Astrocyte (in vitro differentiated cells and primary cell): ENCODE measurements at regions not wholly inside any gene's neighbourhood (a gene's known extent, or its start where the extent isn't known, plus 50 kb on each side); places are given as distances from the start of the nearest gene placed in this dataset.

Experiments used
- DNase-seq: peaks from one replicate; pipeline ENCODE4 v3.0.0-alpha.2; 2010; ENCODE audit warnings: low read depth
- FAIRE-seq: peaks from 2 replicates; lab custom pipeline; 2011; peaks lifted over from hg19 to GRCh38; lab: Jason Lieb, UNC
- H2AFZ ChIP-seq: 2 replicates; pipeline ENCODE4 v1.6.0; 2012; ENCODE audit warnings: low read depth, low read length, inconsistent platforms
- H3K27ac ChIP-seq: 2 replicates; pipeline ENCODE4 v1.5.1; 2011; ENCODE audit warnings: low read depth, low read length, inconsistent platforms
- H3K27me3 ChIP-seq: 2 replicates; pipeline ENCODE4 v1.6.0; 2011; ENCODE audit warnings: low read length, inconsistent platforms; ENCODE audit not compliant: insufficient read depth
- H3K36me3 ChIP-seq: 2 replicates; pipeline ENCODE4 v1.5.1; 2011; ENCODE audit warnings: low read length, inconsistent platforms; ENCODE audit not compliant: insufficient read depth
- H3K4me1 ChIP-seq: 2 replicates; pipeline ENCODE4 v1.5.1; 2011; ENCODE audit warnings: low read length, inconsistent platforms; ENCODE audit not compliant: insufficient read depth
- H3K4me2 ChIP-seq: 2 replicates; pipeline ENCODE4 v1.6.0; 2012; ENCODE audit warnings: low read length, inconsistent platforms
- H3K4me3 ChIP-seq: 2 replicates; pipeline ENCODE4 v1.5.1; 2011; ENCODE audit warnings: low read depth, mild to moderate bottlenecking, low read length, inconsistent platforms; ENCODE audit not compliant: insufficient read depth
- H3K79me2 ChIP-seq: 2 replicates; pipeline ENCODE4 v1.6.0; 2012; ENCODE audit warnings: mild to moderate bottlenecking, low read length, inconsistent platforms; ENCODE audit not compliant: insufficient read depth
- H3K9ac ChIP-seq: 2 replicates; pipeline ENCODE4 v1.6.0; 2012; ENCODE audit warnings: mild to moderate bottlenecking, low read length, inconsistent platforms
- H3K9me3 ChIP-seq: 2 replicates; pipeline ENCODE4 v1.5.1; 2012; ENCODE audit warnings: low read depth, mild to moderate bottlenecking, low read length, inconsistent platforms; ENCODE audit not compliant: insufficient read depth
- H4K20me1 ChIP-seq: 2 replicates; pipeline ENCODE4 v1.6.0; 2012; ENCODE audit warnings: low read length, inconsistent platforms; ENCODE audit not compliant: insufficient read depth
- H3K27ac Mint-ChIP-seq: one replicate; pipeline ENCODE4 v1.8.0; 2021; ENCODE audit warnings: mild to moderate bottlenecking, mixed read lengths; ENCODE audit not compliant: unreplicated experiment
- H3K27me3 Mint-ChIP-seq: one replicate; pipeline ENCODE4 v1.8.0; 2021; ENCODE audit warnings: low read depth, mixed read lengths; ENCODE audit not compliant: unreplicated experiment
- H3K36me3 Mint-ChIP-seq: one replicate; pipeline ENCODE4 v1.8.0; 2021; ENCODE audit warnings: low read depth, mixed read lengths; ENCODE audit not compliant: unreplicated experiment
- H3K4me1 Mint-ChIP-seq: one replicate; pipeline ENCODE4 v1.8.0; 2021; ENCODE audit warnings: low read depth, mixed read lengths; ENCODE audit not compliant: unreplicated experiment
- H3K4me3 Mint-ChIP-seq: one replicate; pipeline ENCODE4 v1.8.0; 2021; ENCODE audit warnings: mild to moderate bottlenecking, moderate library complexity, mixed read lengths; ENCODE audit not compliant: unreplicated experiment
- H3K9me3 Mint-ChIP-seq: one replicate; pipeline ENCODE4 v1.8.0; 2021; ENCODE audit warnings: mild to moderate bottlenecking, mixed read lengths; ENCODE audit not compliant: unreplicated experiment
- EZH2 ChIP-seq: IDR thresholded peaks from 2 replicates; pipeline ENCODE4 v1.6.1; 2012; ENCODE audit warnings: mild to moderate bottlenecking, low read length, inconsistent platforms; ENCODE audit not compliant: insufficient read depth
- TF ChIP-seq, protein P1 (sequence below): IDR thresholded peaks from 2 replicates; pipeline ENCODE4 v1.5.1; 2011; ENCODE audit warnings: low read depth, mild to moderate bottlenecking, inconsistent platforms, low read length, moderate library complexity; ENCODE audit not compliant: insufficient read depth

DNA sequence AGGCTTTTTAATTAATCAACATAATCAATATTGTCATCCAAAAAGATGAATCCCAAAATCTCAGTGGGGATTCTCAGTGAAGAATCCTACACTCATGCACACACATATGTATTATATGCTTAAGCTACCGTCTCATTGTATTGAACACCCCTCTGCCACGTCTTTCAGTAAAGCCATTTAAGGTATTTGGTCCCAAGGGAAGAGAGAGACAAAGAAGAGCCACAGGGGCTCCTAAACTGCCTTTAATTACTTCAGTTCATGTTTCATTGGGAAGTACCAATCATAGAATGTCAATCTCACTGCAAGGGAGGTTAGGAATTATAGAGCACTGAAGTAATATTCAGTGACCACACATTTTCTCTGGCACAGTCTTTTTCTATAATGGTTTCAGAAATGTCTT lies 388.6 kb upstream of the NEGR1 start:
- H3K27ac Mint-ChIP-seq: no peak overlapping the region
- Histone ChIP-seq H3K27me3 (no peaks in the 10 kb centered on the region), H3K36me3 (no peaks in the 10 kb centered on the region), H3K79me2 (no peaks in the 10 kb centered on the region), H3K4me2 (no peak overlapping the region), H3K9me3 (no peaks in the 10 kb centered on the region), H3K27ac (no peak overlapping the region), H3K4me1 (no peaks in the 10 kb centered on the region), H3K9ac (no peak overlapping the region), H4K20me1 (no peaks in the 10 kb centered on the region), H2AFZ (no peak overlapping the region), H3K4me3 (no peak overlapping the region)
- no peak overlapping the region for H3K4me3 Mint-ChIP-seq
- no peak for DNase-seq
- no peaks in the 10 kb centered on the region for H3K9me3 Mint-ChIP-seq
- no peak for FAIRE-seq
- H3K4me1 Mint-ChIP-seq: no peaks in the 10 kb centered on the region
- H3K27me3 Mint-ChIP-seq: no peaks in the 10 kb centered on the region
- TF ChIP-seq EZH2: no peak
- TF ChIP-seq, protein P1, sequence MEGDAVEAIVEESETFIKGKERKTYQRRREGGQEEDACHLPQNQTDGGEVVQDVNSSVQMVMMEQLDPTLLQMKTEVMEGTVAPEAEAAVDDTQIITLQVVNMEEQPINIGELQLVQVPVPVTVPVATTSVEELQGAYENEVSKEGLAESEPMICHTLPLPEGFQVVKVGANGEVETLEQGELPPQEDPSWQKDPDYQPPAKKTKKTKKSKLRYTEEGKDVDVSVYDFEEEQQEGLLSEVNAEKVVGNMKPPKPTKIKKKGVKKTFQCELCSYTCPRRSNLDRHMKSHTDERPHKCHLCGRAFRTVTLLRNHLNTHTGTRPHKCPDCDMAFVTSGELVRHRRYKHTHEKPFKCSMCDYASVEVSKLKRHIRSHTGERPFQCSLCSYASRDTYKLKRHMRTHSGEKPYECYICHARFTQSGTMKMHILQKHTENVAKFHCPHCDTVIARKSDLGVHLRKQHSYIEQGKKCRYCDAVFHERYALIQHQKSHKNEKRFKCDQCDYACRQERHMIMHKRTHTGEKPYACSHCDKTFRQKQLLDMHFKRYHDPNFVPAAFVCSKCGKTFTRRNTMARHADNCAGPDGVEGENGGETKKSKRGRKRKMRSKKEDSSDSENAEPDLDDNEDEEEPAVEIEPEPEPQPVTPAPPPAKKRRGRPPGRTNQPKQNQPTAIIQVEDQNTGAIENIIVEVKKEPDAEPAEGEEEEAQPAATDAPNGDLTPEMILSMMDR: no peak
- no peaks in the 10 kb centered on the region for H3K36me3 Mint-ChIP-seq

DNA sequence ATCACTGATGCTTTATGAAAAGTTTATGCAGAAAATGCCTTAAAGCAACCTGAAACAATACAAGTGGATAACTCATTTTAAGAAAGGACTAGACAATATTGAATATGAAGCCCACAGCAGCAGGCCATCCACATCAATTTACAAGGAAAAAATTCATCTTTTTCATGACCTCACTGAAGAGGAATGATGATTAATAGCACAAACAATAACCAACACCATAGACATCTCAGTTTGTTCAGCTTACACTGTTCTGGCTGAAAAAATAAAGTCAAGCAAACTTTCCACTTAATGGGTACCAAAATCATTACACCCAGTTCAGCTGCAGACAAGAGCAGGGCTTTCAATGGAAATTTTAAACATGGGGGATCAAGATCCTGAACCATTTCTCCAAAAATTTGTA lies 380.6 kb upstream of the NEGR1 start:
- H3K36me3 ChIP-seq: no peaks in the 10 kb centered on the region
- H3K4me3 Mint-ChIP-seq: no peak overlapping the region
- H3K4me1 Mint-ChIP-seq: peaks cover 4% of the 10 kb centered on the region
- H3K27me3 ChIP-seq: peaks cover 2% of the 10 kb centered on the region
- no peaks in the 10 kb centered on the region for H3K27me3 Mint-ChIP-seq
- no peak overlapping the region for H3K4me2 ChIP-seq
- H3K79me2 ChIP-seq: no peaks in the 10 kb centered on the region
- no peaks in the 10 kb centered on the region for H3K9me3 Mint-ChIP-seq
- H3K36me3 Mint-ChIP-seq: no peaks in the 10 kb centered on the region
- H3K4me3 ChIP-seq: no peak overlapping the region
- no peaks in the 10 kb centered on the region for H4K20me1 ChIP-seq
- no peak overlapping the region for H3K9ac ChIP-seq
- FAIRE-seq: no peak
- no peak overlapping the region for H3K27ac ChIP-seq
- no peaks in the 10 kb centered on the region for H3K9me3 ChIP-seq
- H3K4me1 ChIP-seq: no peaks in the 10 kb centered on the region
- TF ChIP-seq, protein P1: no peak
- no peak for TF ChIP-seq EZH2
- no peak for DNase-seq
- H3K27ac Mint-ChIP-seq: no peak overlapping the region
- no peak overlapping the region for H2AFZ ChIP-seq

DNA sequence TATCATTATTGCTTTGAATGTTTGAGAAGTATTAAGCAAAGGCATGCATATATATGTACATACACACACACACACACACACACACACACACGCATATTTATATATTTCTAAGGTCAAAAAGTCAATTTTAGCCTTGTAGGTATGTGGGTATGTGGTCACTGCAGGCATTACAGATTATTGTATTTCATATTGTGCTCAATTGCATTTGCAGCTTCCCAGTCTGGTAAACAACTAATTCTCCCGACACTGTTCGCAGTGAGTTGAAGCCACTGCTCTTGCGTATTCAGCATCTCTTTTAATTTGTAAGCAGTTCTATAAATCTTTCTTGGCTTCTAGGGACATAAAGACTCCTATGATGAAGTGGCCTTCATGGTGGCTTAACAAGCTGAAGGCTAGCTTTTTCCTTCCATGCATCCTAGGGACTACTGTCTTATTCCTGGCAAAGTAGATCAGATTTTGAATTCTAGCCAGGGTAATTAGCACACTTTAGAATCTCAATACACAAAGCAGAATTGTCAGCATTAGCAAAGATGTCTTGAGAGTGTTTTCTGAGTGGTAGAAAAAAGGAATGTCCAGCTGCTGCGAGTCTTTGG lies 368.6 kb upstream of the NEGR1 start:
- Histone ChIP-seq H3K4me1 (no peaks in the 10 kb centered on the region), H3K27me3 (peaks cover 14% of the 10 kb centered on the region), H3K4me2 (no peak overlapping the region), H3K4me3 (no peak overlapping the region), H3K79me2 (no peaks in the 10 kb centered on the region), H3K9ac (no peak overlapping the region), H3K27ac (no peak overlapping the region), H4K20me1 (no peaks in the 10 kb centered on the region), H3K9me3 (no peaks in the 10 kb centered on the region), H2AFZ (no peak overlapping the region), H3K36me3 (no peaks in the 10 kb centered on the region)
- DNase-seq (no peak), FAIRE-seq (peak; percentile 37)
- Mint-ChIP-seq H3K9me3 (no peaks in the 10 kb centered on the region), H3K36me3 (no peaks in the 10 kb centered on the region), H3K4me1 (no peaks in the 10 kb centered on the region), H3K4me3 (no peak overlapping the region), H3K27me3 (no peaks in the 10 kb centered on the region), H3K27ac (no peak overlapping the region)
- TF ChIP-seq, protein P1: no peak
- no peak for TF ChIP-seq EZH2
